Activated CD8-positive, alpha-beta memory T cell treated with anti-CD3 and anti-CD28 coated beads for 48 hours (primary cell): ENCODE measurements at regions not wholly inside any gene's neighbourhood (a gene's known extent, or its start where the extent isn't known, plus 50 kb on each side); places are given as distances from the start of the nearest gene placed in this dataset.
"Not testable (repeated sequence)": the region's sequence is repeated elsewhere in the genome, so short reads cannot be mapped to it uniquely, and the experiment has no call there.

Source experiments
- DNase-seq, 3 experiments: peaks; one replicate each; pipeline ENCODE4 v3.0.0-alpha.2; 2020; ENCODE audit warnings: low read depth in 2 of 3, low spot score in 2 of 3

DNA sequence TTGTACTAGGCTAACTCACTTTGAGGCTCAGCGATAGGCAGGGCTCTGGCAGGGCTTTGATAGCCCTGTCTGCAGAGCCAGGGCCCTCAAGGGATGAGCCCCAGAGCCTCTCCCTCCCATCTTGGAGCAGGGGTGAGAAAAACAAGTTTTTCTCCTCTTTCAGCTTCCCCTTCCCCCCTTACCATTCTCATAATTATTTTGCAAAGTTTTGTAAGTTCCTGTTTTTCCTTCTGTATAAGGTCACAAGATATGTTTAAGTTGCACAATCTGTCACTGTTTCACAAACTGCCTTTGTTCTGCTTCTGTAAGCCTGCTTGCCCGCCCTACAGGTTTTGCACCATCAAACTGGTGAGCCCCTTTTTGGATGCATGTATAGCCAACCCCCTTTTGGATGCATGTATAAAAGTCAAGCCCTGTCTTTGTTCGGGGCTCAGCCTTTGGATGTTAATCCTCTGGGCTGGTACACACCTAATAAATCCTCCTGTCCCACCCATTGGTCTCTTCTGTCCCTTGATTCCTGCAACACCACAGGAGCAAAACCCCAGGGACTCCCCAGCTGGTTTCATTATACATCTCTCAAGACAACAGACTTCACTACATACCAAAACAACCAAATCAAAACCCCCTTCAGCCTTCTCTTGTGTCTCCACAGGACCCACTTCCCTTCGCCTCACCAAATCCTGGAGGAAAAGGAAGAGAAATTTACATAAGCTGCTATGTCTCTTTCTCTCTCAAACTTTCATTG lies 52.5 kb upstream of the RESF1 start:
- DNase-seq = no peak

DNA sequence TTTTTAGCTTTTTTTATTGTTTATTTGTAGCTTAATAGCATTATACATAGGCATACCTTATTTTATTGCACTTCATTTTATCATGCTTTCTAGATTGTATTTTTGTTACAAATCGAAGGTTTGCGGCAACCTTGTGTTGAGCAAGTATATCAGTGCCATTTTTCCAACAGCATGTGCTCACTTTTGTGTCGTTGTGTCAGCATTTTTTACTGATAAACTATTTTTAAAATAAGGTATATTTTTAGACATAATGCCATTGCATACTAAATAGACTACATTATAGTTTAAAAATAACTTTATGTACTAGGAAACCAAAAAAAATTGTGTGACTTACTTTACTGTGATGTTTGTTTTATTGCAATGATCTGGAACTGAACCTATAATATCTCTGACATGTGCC lies 56.2 kb upstream of the RESF1 start:
- DNase-seq = no peak

DNA sequence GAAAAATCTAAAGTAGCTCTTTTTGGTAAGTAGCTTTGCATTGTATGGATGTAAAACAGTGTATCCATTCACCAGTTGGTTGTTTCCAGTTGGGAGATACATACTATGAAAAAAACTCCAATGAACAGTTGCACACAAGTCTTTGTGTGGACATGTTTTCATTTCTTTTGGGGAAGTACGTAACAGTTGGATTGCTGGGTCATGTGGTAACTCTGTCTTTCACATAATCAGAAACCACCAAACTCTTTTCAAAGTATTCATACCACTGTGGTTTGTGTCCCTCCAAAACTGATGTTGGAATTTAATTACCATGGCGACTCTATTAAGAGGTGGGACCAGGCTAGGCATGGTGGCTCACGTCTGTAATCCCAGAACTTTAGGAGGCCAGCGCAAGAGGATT lies 58.9 kb upstream of the RESF1 start:
- DNase-seq = no peak

GRCh38 chr12:31899109-31899508 lies 60.1 kb upstream of the RESF1 start:
- no peak for DNase-seq

- DNase-seq = no peak
Measured at GRCh38 chr12:31897781-31898503, 61.3 kb upstream of the RESF1 start.

GRCh38 chr12:31897092-31897491 lies 62.1 kb upstream of the RESF1 start:
- not testable (repeated sequence) for DNase-seq

DNA sequence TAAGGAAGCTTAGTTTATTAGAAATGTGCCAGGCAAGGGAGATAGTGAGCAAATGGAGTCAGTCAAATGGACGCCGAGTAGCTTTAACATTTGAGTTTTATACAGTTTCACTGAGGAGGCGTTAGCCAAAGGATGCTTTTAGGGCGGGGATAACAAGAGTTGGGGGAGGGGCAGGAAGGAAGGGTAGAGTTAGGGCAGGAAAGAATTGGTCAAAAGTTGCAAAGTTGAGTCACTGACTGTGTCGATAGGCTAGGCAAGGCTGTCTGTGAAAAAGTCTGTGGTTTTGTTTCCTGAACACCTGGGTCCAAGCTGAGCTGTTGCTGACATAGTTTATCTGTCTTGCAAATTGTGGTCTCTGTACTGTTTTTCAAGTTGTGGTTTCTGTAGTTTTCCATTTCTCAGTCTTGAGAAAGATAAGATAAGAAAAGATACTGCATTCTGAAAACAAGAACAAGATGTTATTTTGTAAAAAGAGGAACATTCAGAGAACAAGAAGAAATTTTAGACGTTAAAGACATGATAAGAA lies 62.6 kb upstream of the RESF1 start:
- peak; percentile 37 to 61 (median 47) for DNase-seq

DNA sequence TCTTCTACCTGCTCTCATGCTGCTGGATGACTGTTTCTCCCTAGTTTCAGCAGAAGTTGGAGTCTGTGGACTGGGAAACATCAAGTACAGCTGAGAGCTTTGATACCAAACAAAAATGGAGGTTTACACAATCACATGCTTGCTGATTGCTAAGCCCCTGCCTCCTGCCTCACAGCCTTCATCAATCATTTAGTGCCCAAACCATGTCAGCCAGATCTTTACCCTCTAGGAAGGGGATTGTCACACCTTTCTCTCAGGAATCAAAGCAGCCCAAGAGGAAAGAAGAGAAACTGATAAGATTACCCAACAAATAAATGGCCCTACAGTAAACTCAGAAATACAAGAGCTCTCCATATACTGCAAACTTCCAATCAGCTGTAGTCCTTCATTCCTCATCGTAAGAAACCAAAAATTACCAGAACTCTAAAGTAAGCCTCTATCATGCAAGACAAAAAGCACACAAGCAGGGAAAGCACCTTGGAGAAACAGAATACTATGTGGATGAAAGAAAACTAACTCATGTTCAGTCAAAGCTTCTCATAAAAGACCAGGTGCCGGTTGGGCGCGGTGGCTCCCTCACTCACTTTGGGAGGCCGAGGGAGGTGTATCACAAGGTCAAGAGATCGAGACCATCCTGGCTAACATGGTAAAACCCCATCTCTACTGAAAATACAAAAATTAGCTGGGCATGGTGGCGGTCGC lies 63.6 kb upstream of the RESF1 start:
- no peak for DNase-seq

GRCh38 chr12:31890295-31891285 lies 68.6 kb upstream of the RESF1 start:
- DNase-seq = no peak

DNA sequence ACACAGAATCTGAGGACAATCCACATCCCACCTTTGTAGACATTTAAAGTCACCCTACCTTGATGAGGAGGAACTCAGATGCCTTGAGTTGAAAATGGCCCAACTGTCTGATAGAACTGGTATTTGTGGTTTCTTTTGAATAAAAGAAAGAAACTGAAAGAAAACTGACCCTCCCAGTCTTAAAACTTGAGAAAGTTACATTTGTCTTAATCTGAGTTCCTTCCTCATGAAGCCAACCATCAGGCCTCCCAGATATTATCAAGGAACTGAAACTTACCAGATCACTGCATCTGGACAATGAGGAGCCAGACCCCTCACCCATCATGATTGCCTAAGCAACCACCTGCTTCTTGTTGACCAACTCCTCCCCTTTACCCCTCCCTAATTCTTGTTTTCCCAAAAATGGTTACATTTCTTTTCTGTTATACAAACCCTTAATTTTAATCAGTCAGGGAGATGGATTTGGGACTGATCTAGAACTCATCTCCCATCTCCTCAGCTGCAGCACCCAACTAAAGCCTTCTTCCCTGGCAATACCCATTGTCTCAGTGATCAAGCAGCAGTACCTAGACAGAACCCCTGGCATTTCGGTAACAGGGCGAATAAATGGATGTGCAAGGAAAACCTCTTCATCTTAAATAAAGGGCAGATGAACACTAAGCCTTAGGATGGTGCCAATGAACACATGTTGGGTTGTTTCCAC lies 72.0 kb upstream of the RESF1 start:
- no peak for DNase-seq

DNA sequence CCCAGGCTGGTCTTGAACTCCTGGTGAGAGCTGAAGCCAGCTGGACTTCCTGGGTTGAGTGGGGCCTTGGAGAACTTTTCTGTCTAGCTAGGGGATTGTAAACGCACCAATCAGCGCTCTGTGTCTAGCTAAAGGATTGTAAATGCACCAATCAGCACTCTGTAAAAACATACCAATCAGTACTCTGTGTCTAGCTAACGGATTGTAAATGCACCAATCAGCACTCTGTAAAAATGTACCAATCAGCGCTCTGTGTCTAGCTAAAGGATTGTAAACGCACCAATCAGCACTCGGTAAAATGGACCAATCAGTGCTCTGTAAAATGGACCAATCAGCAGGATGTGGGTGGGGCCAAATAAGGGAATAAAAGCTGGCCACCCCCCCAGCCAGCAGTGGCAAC lies 76.5 kb upstream of the RESF1 start:
- not testable (repeated sequence) for DNase-seq

DNA sequence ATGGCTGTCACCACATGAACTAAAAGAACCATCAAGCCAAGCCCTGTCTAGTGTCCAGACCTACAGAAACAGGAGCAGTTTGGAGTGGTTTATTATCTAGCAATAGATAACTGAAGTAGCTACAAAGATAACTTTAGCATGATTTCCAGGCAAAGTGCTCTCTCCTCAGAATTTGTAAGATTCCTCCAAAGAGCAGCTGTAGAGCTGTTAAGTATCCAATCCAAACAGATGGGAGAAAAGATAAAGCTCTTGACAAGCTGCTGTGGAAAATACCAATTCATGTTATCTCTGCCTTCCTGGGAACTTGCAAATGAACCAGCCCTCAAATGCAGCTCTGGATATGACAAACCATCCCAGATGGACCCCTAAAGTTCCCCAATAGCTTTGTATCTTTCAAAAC lies 78.9 kb upstream of the RESF1 start:
- DNase-seq = no peak

DNA sequence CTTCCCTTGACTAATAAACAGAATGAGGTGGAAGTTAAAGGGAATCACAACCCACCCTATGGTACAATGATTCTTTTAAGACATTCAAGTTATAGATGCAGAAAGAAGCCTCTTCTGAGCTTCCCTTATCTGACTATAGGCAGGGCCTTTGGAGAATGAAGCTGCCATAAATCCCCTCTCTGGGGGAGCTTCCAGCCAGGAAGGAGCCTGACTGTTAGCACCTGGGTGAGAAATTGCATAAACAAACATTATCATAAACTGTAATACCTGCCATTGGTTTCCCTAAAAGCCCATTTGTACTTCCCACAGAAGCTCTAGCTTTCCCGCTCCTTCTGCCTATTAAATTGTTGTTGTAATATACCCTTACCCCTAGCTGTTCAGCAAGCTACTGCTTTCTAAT lies 81.3 kb upstream of the RESF1 start:
- no peak for DNase-seq

DNA sequence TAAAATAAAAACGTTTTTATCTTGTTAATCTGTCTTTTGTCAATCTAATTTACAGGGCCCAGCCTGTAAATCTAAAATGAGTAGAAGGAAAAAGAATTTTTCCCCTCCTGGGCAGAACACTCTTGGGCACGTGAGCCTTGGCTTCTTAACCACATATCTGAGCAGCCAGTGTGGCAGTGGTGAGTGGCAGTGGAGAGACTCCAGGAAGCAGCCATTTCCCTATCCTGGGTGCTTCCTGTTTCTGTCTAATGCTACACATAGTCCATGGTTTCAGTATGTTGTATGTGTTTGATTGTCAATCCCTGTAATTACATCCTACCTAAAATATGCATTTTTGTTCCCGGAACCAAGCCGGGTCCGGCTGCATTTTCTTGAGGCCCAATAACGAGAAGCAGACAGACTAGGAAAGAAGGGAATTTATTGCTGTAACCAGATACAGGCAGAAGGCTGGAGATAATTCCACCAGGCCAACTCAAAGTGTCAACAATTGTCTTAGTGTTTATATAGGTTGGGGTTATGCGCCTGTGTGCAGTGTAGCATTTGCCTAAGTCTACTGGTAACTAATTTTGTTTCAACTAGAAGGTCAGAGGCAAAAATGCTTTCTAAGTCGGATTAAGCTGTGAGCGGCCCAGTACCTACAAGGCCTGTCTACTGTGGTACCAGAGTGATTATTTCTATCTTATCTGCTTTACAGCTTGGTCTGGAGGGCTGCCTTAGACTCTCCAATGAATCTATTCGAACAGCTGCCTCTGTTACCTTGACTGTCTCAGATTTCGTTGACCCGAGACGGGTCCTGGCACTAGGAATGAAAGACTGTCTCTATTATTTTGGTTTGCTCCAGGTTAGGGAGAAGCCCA lies 82.4 kb upstream of the RESF1 start:
- DNase-seq = no peak

GRCh38 chr12:31875609-31875964 lies 83.6 kb upstream of the RESF1 start:
- no peak for DNase-seq

- peak in 2 of 3 experiments; percentile 37 to 38 for DNase-seq
Measured at GRCh38 chr12:31874961-31875608, 84.1 kb upstream of the RESF1 start.

- no peak for DNase-seq
Measured at GRCh38 chr12:31872831-31873604, 86.2 kb upstream of the RESF1 start.

GRCh38 chr12:31869972-31870371 lies 89.2 kb upstream of the RESF1 start:
- DNase-seq = no peak
